GM19238 (cell line): ENCODE measurements at regions not wholly inside any gene's neighbourhood (a gene's known extent, or its start where the extent isn't known, plus 50 kb on each side); places are given as distances from the start of the nearest gene placed in this dataset.

Experiments
- DNase-seq: peaks from one replicate; pipeline ENCODE4 v3.0.0; 2011; ENCODE audit warnings: low spot score; ENCODE audit not compliant: insufficient read length

GRCh38 chr10:8534891-8535290 is 480.4 kb downstream of the GATA3 start:
- no peak for DNase-seq

GRCh38 chr10:8539056-8539455 is 484.6 kb downstream of the GATA3 start:
- DNase-seq = no peak

GRCh38 chr10:8543361-8544056 is 489.0 kb downstream of the GATA3 start:
- DNase-seq = no peak

- DNase-seq = no peak
Measured at GRCh38 chr10:8544057-8544380, 489.5 kb downstream of the GATA3 start.

GRCh38 chr10:8544500-8544899 is 490.0 kb downstream of the GATA3 start:
- DNase-seq = no peak

GRCh38 chr10:8554574-8554973 is 500.1 kb downstream of the GATA3 start:
- no peak for DNase-seq

- no peak for DNase-seq
Measured at GRCh38 chr10:8556321-8556720, 501.8 kb downstream of the GATA3 start.

- no peak for DNase-seq
Measured at GRCh38 chr10:8563478-8563877, 509.0 kb downstream of the GATA3 start.

- DNase-seq = no peak
Measured at GRCh38 chr10:8566737-8567136, 512.2 kb downstream of the GATA3 start.

- DNase-seq = no peak
Measured at GRCh38 chr10:8568401-8568800, 513.9 kb downstream of the GATA3 start.

GRCh38 chr10:8575620-8576019 is 521.1 kb downstream of the GATA3 start:
- no peak for DNase-seq

- no peak for DNase-seq
Measured at GRCh38 chr10:8576281-8576680, 521.8 kb downstream of the GATA3 start.

GRCh38 chr10:8576911-8577310 is 522.4 kb downstream of the GATA3 start:
- no peak for DNase-seq

GRCh38 chr10:8577686-8578085 is 523.2 kb downstream of the GATA3 start:
- no peak for DNase-seq

GRCh38 chr10:8581521-8582225 is 527.2 kb downstream of the GATA3 start:
- no peak for DNase-seq

- DNase-seq = no peak
Measured at GRCh38 chr10:8583096-8583495, 528.6 kb downstream of the GATA3 start.

- DNase-seq = no peak
Measured at GRCh38 chr10:8584666-8585065, 530.2 kb downstream of the GATA3 start.

GRCh38 chr10:8586504-8586903 is 532.0 kb downstream of the GATA3 start:
- DNase-seq = no peak

- DNase-seq = no peak
Measured at GRCh38 chr10:8588135-8588534, 533.6 kb downstream of the GATA3 start.

- DNase-seq = no peak
Measured at GRCh38 chr10:8590518-8590917, 536.0 kb downstream of the GATA3 start.

- no peak for DNase-seq
Measured at GRCh38 chr10:8591640-8592039, 537.2 kb downstream of the GATA3 start.

- DNase-seq = no peak
Measured at GRCh38 chr10:8594176-8594575, 539.7 kb downstream of the GATA3 start.

- DNase-seq = no peak
Measured at GRCh38 chr10:8594711-8595110, 540.2 kb downstream of the GATA3 start.
